GM21367 (cell line): ENCODE measurements at regions not wholly inside any gene's neighbourhood (a gene's known extent, or its start where the extent isn't known, plus 50 kb on each side); places are given as distances from the start of the nearest gene placed in this dataset.

ENCODE experiments used
- ATAC-seq: cut with Tn5 transposase; IDR thresholded peaks from one replicate; pipeline ENCODE4 v1.9.1; 2021; ENCODE audit not compliant: unreplicated experiment

GRCh38 chr6:19438566-19439353, 398.4 kb upstream of the ID4 start:
- no peak for ATAC-seq

- ATAC-seq = no peak
Observed at GRCh38 chr6:19440531-19440930, 396.6 kb upstream of the ID4 start.

GRCh38 chr6:19443411-19443810, 393.8 kb upstream of the ID4 start:
- ATAC-seq = no peak

GRCh38 chr6:19444041-19444440, 393.1 kb upstream of the ID4 start:
- ATAC-seq = no peak

- ATAC-seq = no peak
Observed at GRCh38 chr6:19444481-19444880, 392.7 kb upstream of the ID4 start.

- ATAC-seq = no peak
Observed at GRCh38 chr6:19446570-19446969, 390.6 kb upstream of the ID4 start.

GRCh38 chr6:19450651-19451050, 386.5 kb upstream of the ID4 start:
- no peak for ATAC-seq

GRCh38 chr6:19452495-19452894, 384.7 kb upstream of the ID4 start:
- no peak for ATAC-seq

- ATAC-seq = no peak
Observed at GRCh38 chr6:19454001-19454720, 383.0 kb upstream of the ID4 start.

GRCh38 chr6:19454721-19455392, 382.3 kb upstream of the ID4 start:
- ATAC-seq = no peak

GRCh38 chr6:19463250-19463649, 373.9 kb upstream of the ID4 start:
- ATAC-seq = no peak

GRCh38 chr6:19463925-19464324, 373.2 kb upstream of the ID4 start:
- ATAC-seq = no peak

- no peak for ATAC-seq
Observed at GRCh38 chr6:19465256-19465655, 371.9 kb upstream of the ID4 start.

- no peak for ATAC-seq
Observed at GRCh38 chr6:19465760-19466159, 371.4 kb upstream of the ID4 start.

- no peak for ATAC-seq
Observed at GRCh38 chr6:19470333-19470732, 366.8 kb upstream of the ID4 start.

- ATAC-seq = no peak
Observed at GRCh38 chr6:19472153-19472552, 365.0 kb upstream of the ID4 start.

GRCh38 chr6:19472850-19473249, 364.3 kb upstream of the ID4 start:
- no peak for ATAC-seq

GRCh38 chr6:19477563-19477962, 359.6 kb upstream of the ID4 start:
- no peak for ATAC-seq

- no peak for ATAC-seq
Observed at GRCh38 chr6:19478273-19478672, 358.9 kb upstream of the ID4 start.

GRCh38 chr6:19478992-19479391, 358.2 kb upstream of the ID4 start:
- no peak for ATAC-seq

- no peak for ATAC-seq
Observed at GRCh38 chr6:19479551-19479950, 357.6 kb upstream of the ID4 start.
